Aorta (tissue), 5 donors: ENCODE measurements at regions not wholly inside any gene's neighbourhood (a gene's known extent, or its start where the extent isn't known, plus 50 kb on each side); places are given as distances from the start of the nearest gene placed in this dataset.

Source experiments
- ATAC-seq: fragments of 200-7000 bp; cut with Tn5 transposase; one replicate; pipeline ENCODE4 v1.9.1; 2022; ENCODE audit warnings: moderate library complexity; ENCODE audit not compliant: low FRiP score
- DNase-seq, 2 donors: peaks; one replicate each; pipeline ENCODE4 v3.0.0-alpha.2; 2020
- H3K27ac ChIP-seq, 2 donors: one replicate each; pipeline ENCODE4 v1.5.1; 2013; ENCODE audit warnings: low read length in 2 of 2, mild to moderate bottlenecking in 2 of 2, moderate library complexity in 2 of 2, control low read depth in 1 of 2, inconsistent platforms in 1 of 2, low read depth in 1 of 2
- H3K27me3 ChIP-seq, 2 donors: one replicate each; pipeline ENCODE4 v1.6.1; 2013; ENCODE audit warnings: control low read depth in 1 of 2, low read length in 1 of 2, mild to moderate bottlenecking in 1 of 2, moderate library complexity in 1 of 2; ENCODE audit not compliant: insufficient read depth in 2 of 2, control insufficient read depth in 1 of 2
- H3K36me3 ChIP-seq, 2 donors: one replicate each; pipeline ENCODE4 v1.6.1; 2013; ENCODE audit warnings: control low read depth in 1 of 2, low read length in 1 of 2, mild to moderate bottlenecking in 1 of 2; ENCODE audit not compliant: insufficient read depth in 2 of 2, control insufficient read depth in 1 of 2
- H3K4me1 ChIP-seq, 2 donors: one replicate each; pipeline ENCODE4 v1.6.1; 2013; ENCODE audit warnings: low read length in 2 of 2, control low read depth in 1 of 2, mild to moderate bottlenecking in 1 of 2, moderate library complexity in 1 of 2; ENCODE audit not compliant: insufficient read depth in 2 of 2, control insufficient read depth in 1 of 2
- H3K4me3 ChIP-seq, 2 donors: one replicate each; pipeline ENCODE4 v1.5.1; 2013; ENCODE audit warnings: low read length in 2 of 2, control low read depth in 1 of 2, mild to moderate bottlenecking in 1 of 2
- H3K9me3 ChIP-seq: one replicate; pipeline ENCODE4 v1.6.1; 2013; ENCODE audit warnings: mild to moderate bottlenecking, low read length; ENCODE audit not compliant: control insufficient read depth
- WGBS, 2 donors: extraction: QIAGEN DNeasy Blood & Tissue Kit; methylation state at CpG; one replicate each; pipeline ENCODE4 v1.1.7; 2013; 5-methylcytosine and 5-hydroxymethylcytosine counted together
- intact Hi-C, 2 donors: fragments of 100-400 bp; cut with DNase I; formaldehyde crosslinking; loops; one replicate each; pipeline versions ENCODE4 v1.14.2 to v1.15.0; 2022
- donor health status: healthy with polysubstance abuse.
- donor health status: Bipolar disorder and iron deficiency.
- donor health status: DM: no; HTN: no; CAD: no.
- donor health status: DM: no; HTN: no; CAD: no.
- donor health status: DM: yes; HTN: yes; CAD: no.

DNA sequence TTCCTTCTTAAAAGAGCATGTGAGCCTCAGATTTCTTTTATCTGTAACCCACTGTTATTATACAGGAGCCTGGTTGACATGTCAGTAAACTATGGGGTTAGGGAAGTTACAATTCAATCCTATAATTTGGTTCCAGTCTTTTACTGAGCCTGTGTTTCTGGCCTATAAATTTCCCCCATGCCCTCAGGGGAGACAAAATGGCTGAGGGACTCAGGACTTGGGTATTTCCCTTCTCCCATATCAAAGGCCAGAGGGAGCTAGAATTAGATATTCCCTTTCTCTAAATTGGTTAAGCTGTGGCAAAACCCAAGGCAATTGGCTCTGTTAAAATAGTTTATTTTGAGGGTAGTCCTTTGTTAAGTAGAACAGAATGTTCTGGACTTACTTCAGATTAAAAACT is 823.2 kb downstream of the TLE1 start:
- H3K27me3 ChIP-seq = no peaks in the 10 kb centered on the region
- H3K27ac ChIP-seq = no peak overlapping the region
- no peaks in the 10 kb centered on the region for H3K9me3 ChIP-seq
- no peak overlapping the region for H3K4me3 ChIP-seq
- no peaks in the 10 kb centered on the region for H3K4me1 ChIP-seq
- intact Hi-C loops = no loop called here
- DNase-seq (no peak), ATAC-seq (no peak)
- no peaks in the 10 kb centered on the region for H3K36me3 ChIP-seq

DNA sequence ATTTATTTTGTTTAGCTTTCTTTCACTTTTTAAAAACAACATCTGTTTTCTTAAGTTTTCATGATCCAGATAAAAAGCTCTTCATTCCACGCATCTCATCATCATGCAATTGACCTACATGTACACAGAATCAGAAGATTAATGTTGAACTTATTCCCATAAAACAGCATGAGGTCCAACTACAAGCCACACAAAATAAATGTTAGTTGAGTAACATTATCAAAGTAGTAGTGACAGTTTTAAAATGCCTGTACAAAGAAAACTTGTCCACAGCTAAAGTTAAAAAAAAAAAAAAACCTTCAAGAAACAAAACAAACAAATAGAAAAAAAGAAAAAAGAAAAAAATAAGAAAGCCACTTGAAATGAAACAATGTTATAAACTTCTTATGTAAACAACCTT is 846.3 kb downstream of the TLE1 start:
- WGBS, 2 donors = 65 to 80% methylated on average over 1 of the region's 1 CpG

DNA sequence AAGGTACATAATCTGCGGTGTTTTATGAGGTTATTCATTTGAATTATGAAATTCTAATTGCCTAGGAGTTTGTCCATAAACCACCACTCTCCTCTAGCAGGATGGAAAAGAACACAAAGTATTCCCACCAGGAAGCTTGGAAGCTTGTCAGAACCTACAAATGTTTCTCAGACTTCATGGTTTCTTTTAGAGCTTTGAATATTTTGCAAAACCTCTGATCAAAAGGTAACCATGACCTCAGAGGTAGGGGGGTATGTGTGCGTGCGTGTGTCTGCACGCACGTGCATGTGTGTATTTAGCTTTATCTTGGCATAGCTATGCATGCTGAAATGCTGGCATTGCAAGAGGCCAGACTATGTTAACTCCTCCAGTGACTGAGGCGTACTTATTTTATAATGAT is 847.0 kb downstream of the TLE1 start:
- no peak overlapping the region for H3K4me3 ChIP-seq
- no peaks in the 10 kb centered on the region for H3K36me3 ChIP-seq
- H3K27me3 ChIP-seq = no peaks in the 10 kb centered on the region
- H3K4me1 ChIP-seq = no peaks in the 10 kb centered on the region
- 14 to 17% methylated on average over 6 of the region's 6 CpGs for WGBS, 2 donors
- no peak for DNase-seq
- no peak for ATAC-seq
- no peaks in the 10 kb centered on the region for H3K9me3 ChIP-seq
- intact Hi-C loops = no loop called here
- H3K27ac ChIP-seq = no peak overlapping the region

More for the DNA sequence above, 846.3 kb downstream of the TLE1 start:
- intact Hi-C loops = no loop called here
- Histone ChIP-seq H3K4me3 (no peak overlapping the region), H3K27me3 (no peaks in the 10 kb centered on the region), H3K27ac (no peak overlapping the region), H3K4me1 (no peaks in the 10 kb centered on the region), H3K36me3 (no peaks in the 10 kb centered on the region), H3K9me3 (no peaks in the 10 kb centered on the region)
- ATAC-seq (no peak), DNase-seq (no peak)

DNA sequence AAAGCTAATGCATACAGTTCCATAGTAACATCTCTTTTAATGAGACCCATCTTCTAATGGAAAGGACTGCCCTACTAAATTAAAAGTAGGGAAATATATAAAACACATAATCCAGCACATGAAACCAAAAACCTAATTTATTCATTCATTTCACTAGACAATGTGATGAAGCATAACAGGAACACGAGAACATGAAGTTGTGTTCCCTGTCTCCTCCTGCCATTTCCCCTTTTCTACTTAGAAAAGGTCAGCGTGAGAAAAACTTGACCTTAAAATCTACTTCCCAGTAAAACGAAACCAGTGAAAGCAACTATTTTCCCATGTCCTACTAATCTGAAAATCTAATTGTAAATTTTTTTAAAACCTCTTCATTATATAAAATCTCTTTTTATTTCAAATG is 847.5 kb downstream of the TLE1 start:
- Histone ChIP-seq H3K9me3 (no peaks in the 10 kb centered on the region), H3K27ac (no peak overlapping the region), H3K4me3 (no peak overlapping the region), H3K36me3 (no peaks in the 10 kb centered on the region), H3K4me1 (no peaks in the 10 kb centered on the region), H3K27me3 (no peaks in the 10 kb centered on the region)
- WGBS, 2 donors = 71 to 78% methylated on average over 3 of the region's 3 CpGs
- no peak for DNase-seq
- no peak for ATAC-seq
- intact Hi-C loops = no loop called here

DNA sequence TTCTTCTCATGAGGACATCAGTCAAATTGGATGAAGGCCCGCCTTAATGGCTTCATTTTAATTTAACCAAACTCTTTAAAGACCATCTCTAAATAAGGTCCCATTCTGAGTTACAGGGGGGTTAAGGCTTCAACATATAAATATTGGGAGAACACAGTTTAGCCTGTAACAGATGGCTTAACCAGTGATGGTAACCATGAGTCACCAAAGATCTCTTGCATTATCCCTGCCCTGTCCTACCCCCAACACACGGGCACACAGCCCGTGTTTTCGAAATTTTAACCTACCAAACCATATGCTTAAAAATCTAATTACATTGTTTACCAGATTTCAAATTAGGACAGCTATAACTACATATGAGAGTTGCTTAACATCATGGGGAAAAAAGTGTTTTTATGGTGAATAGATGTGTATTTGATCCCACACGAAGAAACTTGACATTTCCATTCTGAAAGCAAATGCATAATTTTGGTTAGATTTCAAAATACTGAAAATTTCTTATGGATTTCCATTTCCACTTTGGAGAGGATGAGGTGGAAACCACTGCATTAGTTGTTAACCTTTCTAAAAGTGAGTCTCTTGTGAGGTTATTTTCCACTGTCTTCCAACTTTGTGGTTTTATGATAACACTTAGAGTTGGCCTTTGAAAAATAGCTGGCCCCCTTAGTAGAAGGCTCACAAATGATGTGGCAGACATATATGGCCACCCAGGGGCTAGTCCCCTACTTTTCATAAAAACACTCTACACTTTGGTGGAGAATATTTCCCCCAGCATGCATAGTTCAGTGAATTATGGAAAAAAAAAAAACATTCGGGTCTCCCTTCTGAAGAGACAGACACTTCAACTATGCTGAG is 849.3 kb downstream of the TLE1 start:
- H3K9me3 ChIP-seq = no peaks in the 10 kb centered on the region
- intact Hi-C loops = no loop called here
- H3K27ac ChIP-seq = no peak overlapping the region

DNA sequence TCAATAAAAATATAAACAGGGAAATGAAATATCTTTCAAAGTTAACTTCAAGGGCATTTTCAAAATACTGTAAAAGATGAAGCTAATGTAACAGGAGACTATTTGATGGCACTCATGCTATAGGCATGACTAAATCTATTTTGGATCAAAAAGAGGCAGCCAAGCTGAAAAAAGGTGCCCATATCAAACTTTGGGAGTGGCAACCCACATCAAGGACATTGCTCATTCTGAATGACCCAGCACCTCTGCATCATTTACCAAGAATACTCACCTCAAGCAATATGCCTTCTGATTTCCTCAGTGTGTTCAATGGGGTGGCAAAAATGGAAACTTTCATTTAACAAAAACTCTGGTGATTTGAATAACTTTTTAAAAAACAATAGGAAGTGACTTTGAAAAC is 853.3 kb downstream of the TLE1 start:
- DNase-seq = no peak
- intact Hi-C loops = no loop called here

More for the DNA sequence above, 849.3 kb downstream of the TLE1 start:
- ATAC-seq = no peak
- Histone ChIP-seq H3K4me1 (no peaks in the 10 kb centered on the region), H3K4me3 (no peak overlapping the region), H3K36me3 (no peaks in the 10 kb centered on the region), H3K27me3 (no peaks in the 10 kb centered on the region)
- WGBS, 2 donors = 94 to 95% methylated on average over 6 of the region's 6 CpGs
- no peak for DNase-seq

DNA sequence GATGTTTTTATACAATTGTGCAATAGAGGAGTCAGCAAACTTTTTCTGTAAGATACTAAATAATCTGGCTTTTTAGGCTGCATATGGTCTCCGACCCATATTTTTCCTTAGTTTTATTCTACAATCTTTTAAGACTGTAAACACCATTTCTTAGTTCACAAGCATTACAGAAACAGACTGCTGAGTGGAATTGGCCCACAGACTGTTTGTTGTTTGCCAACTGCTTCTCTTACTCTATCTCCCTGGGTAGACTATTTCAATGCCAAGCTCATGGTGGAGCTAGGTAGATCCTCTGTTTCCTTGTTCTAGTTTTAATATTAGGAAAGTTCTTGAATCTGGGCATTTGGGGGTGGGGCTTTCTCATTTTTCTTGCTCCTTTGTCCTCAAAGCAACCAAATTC is 857.6 kb downstream of the TLE1 start:
- H3K4me1 ChIP-seq = no peaks in the 10 kb centered on the region
- ATAC-seq (no peak), DNase-seq (no peak)
- no peak overlapping the region for H3K27ac ChIP-seq
- H3K4me3 ChIP-seq = no peak overlapping the region
- no peaks in the 10 kb centered on the region for H3K27me3 ChIP-seq
- WGBS, 2 donors = 73 to 89% methylated on average over 1 of the region's 1 CpG
- intact Hi-C loops = no loop called here
- H3K9me3 ChIP-seq = no peaks in the 10 kb centered on the region
- no peaks in the 10 kb centered on the region for H3K36me3 ChIP-seq

More for the DNA sequence above, 853.3 kb downstream of the TLE1 start:
- Histone ChIP-seq H3K4me1 (no peaks in the 10 kb centered on the region), H3K27me3 (no peaks in the 10 kb centered on the region), H3K9me3 (no peaks in the 10 kb centered on the region), H3K36me3 (no peaks in the 10 kb centered on the region), H3K27ac (no peak overlapping the region), H3K4me3 (no peak overlapping the region)
- ATAC-seq = no peak

DNA sequence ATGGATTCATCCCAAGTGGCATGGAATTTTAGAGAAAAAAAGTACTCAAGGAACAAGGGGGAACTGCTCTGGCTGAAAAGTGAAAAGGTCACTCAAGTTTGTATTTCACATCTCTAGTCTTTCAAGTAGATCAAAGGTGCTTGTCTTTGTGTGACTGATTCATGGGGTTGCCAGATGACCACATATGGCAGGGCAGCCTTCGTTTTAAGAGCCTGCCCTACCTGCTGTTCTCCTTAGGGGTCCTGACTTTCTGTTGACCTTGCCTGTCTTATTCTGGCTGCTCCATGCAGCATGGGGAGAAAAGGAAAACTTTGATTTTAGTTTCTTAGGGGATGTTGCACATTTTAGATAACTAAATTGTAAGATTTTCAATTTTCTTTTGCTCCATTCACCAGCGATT is 877.7 kb downstream of the TLE1 start:
- Histone ChIP-seq H3K27ac (no peak overlapping the region), H3K4me3 (no peak overlapping the region), H3K36me3 (no peaks in the 10 kb centered on the region), H3K4me1 (no peaks in the 10 kb centered on the region), H3K27me3 (no peaks in the 10 kb centered on the region), H3K9me3 (no peaks in the 10 kb centered on the region)
- ATAC-seq (no peak), DNase-seq (no peak)
- 35 to 37% methylated on average over 2 of the region's 2 CpGs for WGBS, 2 donors
- intact Hi-C loops = no loop called here

DNA sequence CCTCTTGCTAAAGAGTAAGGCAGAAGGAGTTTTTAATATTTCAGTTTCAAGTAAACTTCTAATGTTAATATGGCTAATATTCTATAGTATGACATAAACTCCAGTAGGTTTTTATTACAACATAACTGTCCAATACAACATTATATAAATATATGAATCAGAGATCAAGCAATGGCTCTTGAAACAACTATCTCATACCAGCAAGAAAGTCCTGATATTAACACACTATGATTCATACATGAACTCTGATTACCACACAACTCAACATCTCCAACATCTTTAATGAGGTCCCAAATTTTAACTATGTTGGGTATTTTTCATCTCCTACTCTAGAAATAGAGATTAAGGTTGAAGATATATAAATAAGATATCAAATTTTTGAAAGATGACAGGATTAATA is 878.3 kb downstream of the TLE1 start:
- no peak for ATAC-seq
- Histone ChIP-seq H3K27ac (no peak overlapping the region), H3K9me3 (no peaks in the 10 kb centered on the region), H3K4me1 (no peaks in the 10 kb centered on the region), H3K4me3 (no peak overlapping the region), H3K36me3 (no peaks in the 10 kb centered on the region), H3K27me3 (no peaks in the 10 kb centered on the region)
- intact Hi-C loops = no loop called here
- no peak for DNase-seq
